DND-41 (cell line): ENCODE measurements at regions not wholly inside any gene's neighbourhood (a gene's known extent, or its start where the extent isn't known, plus 50 kb on each side); places are given as distances from the start of the nearest gene placed in this dataset.

Experiments used
- ATAC-seq: fragments of 200-7000 bp; cut with Tn5 transposase; 3 replicates; pipeline ENCODE4 v1.9.1; 2021; ENCODE audit warnings: low read depth; ENCODE audit not compliant: insufficient read depth
- DNase-seq: peaks from one replicate; pipeline ENCODE4 v3.0.0-alpha.2; 2020
- H2AFZ ChIP-seq: 2 replicates; pipeline ENCODE4 v1.6.0; 2012; ENCODE audit warnings: low read depth, low read length
- H3K27ac ChIP-seq: 2 replicates; pipeline ENCODE4 v1.5.1; 2012; ENCODE audit warnings: low read length, inconsistent platforms
- H3K27me3 ChIP-seq: fragments of 200-600 bp; sonication (generic); 2 replicates; pipeline ENCODE4 v1.6.0; 2012; ENCODE audit warnings: low read length, mild to moderate bottlenecking, inconsistent platforms; ENCODE audit not compliant: insufficient read depth, poor library complexity
- H3K36me3 ChIP-seq: 2 replicates; pipeline ENCODE4 v1.5.1; 2012; ENCODE audit warnings: low read length, inconsistent platforms; ENCODE audit not compliant: insufficient read depth
- H3K4me1 ChIP-seq: 2 replicates; pipeline ENCODE4 v1.5.1; 2012; ENCODE audit warnings: mild to moderate bottlenecking, low read length; ENCODE audit not compliant: insufficient read depth
- H3K4me2 ChIP-seq: 2 replicates; pipeline ENCODE4 v1.6.0; 2012; ENCODE audit warnings: mild to moderate bottlenecking, moderate library complexity, low read length, inconsistent platforms; ENCODE audit not compliant: insufficient read depth
- H3K4me3 ChIP-seq, 2 experiments: fragments of 200-600 bp in 1 of 2; shearing (Covaris generic) in 1 of 2; 2 replicates each; pipeline ENCODE4 v1.5.1; 2012 to 2016; ENCODE audit warnings: inconsistent platforms in 2 of 2, low read length in 2 of 2, mild to moderate bottlenecking in 2 of 2, low read depth in 1 of 2, moderate library complexity in 1 of 2
- H3K79me2 ChIP-seq: 2 replicates; pipeline ENCODE4 v1.6.0; 2012; ENCODE audit warnings: low read length, inconsistent platforms; ENCODE audit not compliant: insufficient read depth
- H3K9ac ChIP-seq: 2 replicates; pipeline ENCODE4 v1.6.0; 2012; ENCODE audit warnings: low read depth, mild to moderate bottlenecking, inconsistent platforms, low read length, moderate library complexity
- H3K9me3 ChIP-seq: 2 replicates; pipeline ENCODE4 v1.5.1; 2012; ENCODE audit warnings: low read length, moderate library complexity, mild to moderate bottlenecking, inconsistent platforms; ENCODE audit not compliant: insufficient read depth, severe bottlenecking
- H4K20me1 ChIP-seq: 2 replicates; pipeline ENCODE4 v1.6.0; 2012; ENCODE audit warnings: low read length; ENCODE audit not compliant: insufficient read depth
- EZH2 ChIP-seq: IDR thresholded peaks from 3 replicates; pipeline ENCODE4 v1.6.1; 2012; ENCODE audit warnings: borderline replicate concordance, low read depth, mild to moderate bottlenecking, moderate library complexity, low read length, inconsistent platforms; ENCODE audit not compliant: severe bottlenecking
- TF ChIP-seq, protein P1 (sequence below): IDR thresholded peaks from 2 replicates; pipeline ENCODE4 v1.5.1; 2012; ENCODE audit warnings: borderline replicate concordance, low read length, moderate library complexity, mild to moderate bottlenecking; ENCODE audit not compliant: poor library complexity, severe bottlenecking; ENCODE audit errors: extremely low read depth

DNA sequence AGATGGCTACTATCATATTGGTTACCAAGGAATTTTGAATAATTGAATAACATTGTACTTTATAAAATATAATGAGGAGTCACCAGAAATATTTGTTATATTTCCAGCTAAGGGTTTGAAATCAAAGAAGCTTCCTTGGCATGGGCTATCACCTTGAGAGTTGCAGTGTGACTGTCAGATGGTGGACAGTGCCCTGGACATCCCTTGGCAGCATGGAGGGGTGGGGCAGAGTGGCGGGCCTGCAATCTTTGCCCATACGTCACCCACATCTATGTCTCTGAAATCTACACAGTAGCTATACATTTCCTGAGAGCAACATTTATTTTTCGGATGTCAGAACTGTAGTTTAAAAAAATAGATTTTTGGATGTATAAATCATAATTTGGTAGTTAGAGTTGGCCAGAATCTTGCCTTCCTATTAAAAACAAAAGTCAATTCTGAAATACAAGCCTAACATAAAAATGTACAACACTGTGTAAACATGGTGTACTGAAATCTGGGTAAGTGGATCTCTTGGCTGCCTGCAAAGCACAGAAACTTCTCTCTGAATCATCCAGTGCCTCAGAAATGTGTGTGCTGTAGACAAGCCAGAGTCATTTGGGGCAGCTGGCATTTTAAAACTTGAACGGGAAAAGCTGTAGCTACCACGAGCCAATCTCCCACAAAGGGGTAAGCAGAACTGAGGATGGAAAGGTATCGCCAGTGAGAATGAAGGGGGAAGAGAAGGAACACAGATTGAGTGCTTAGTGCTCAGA is 124.2 kb upstream of the ARHGAP28 start:
- H3K9ac ChIP-seq, result no peak overlapping the region
- H3K4me2 ChIP-seq, result no peak overlapping the region
- no peaks in the 10 kb centered on the region for H3K36me3 ChIP-seq
- no peak overlapping the region for H3K27ac ChIP-seq
- no peaks in the 10 kb centered on the region for H4K20me1 ChIP-seq
- TF ChIP-seq EZH2, result no peak
- TF ChIP-seq, protein P1, sequence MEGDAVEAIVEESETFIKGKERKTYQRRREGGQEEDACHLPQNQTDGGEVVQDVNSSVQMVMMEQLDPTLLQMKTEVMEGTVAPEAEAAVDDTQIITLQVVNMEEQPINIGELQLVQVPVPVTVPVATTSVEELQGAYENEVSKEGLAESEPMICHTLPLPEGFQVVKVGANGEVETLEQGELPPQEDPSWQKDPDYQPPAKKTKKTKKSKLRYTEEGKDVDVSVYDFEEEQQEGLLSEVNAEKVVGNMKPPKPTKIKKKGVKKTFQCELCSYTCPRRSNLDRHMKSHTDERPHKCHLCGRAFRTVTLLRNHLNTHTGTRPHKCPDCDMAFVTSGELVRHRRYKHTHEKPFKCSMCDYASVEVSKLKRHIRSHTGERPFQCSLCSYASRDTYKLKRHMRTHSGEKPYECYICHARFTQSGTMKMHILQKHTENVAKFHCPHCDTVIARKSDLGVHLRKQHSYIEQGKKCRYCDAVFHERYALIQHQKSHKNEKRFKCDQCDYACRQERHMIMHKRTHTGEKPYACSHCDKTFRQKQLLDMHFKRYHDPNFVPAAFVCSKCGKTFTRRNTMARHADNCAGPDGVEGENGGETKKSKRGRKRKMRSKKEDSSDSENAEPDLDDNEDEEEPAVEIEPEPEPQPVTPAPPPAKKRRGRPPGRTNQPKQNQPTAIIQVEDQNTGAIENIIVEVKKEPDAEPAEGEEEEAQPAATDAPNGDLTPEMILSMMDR, result no peak
- no peaks in the 10 kb centered on the region for H3K4me1 ChIP-seq
- no peaks in the 10 kb centered on the region for H3K27me3 ChIP-seq
- H3K79me2 ChIP-seq, result no peaks in the 10 kb centered on the region
- no peak overlapping the region for H3K4me3 ChIP-seq
- no peak for ATAC-seq
- no peak overlapping the region for H2AFZ ChIP-seq
- H3K9me3 ChIP-seq, result no peaks in the 10 kb centered on the region
- DNase-seq, result no peak

DNA sequence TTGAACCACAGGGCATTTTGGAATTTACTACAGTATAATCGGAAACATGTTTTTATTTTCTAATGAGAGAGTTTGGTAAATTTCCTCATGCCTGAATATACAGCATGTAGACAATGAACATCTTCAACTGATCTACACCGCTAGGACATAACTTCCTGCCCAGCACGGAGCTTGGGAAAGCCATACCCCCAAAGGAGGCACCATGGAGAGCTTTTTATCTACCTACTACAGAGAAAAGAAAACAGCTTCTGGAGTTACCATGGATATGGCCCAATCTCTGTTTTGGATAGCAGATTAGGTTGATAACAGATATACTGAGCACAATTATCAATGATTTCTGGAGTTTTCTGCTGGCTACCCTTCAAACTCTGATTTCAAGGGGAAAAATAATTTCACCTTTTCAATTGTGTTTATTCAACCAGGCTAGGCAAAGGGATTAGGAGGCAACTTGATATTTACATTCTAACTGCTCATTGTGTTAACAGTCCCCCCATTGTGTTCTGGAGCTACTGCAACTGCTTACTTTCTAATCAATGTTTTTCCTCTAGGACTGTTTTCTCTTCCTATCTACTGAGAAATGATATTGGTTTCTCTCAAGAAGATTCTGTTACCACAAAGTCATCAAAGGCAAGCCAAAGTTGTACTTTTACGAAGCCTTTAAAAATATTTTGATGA is 123.0 kb upstream of the ARHGAP28 start:
- DNase-seq, result no peak
- no peaks in the 10 kb centered on the region for H3K79me2 ChIP-seq
- H3K9ac ChIP-seq, result no peak overlapping the region
- H3K27me3 ChIP-seq, result no peaks in the 10 kb centered on the region
- H3K4me3 ChIP-seq, result no peak overlapping the region
- no peak for ATAC-seq
- no peaks in the 10 kb centered on the region for H3K4me1 ChIP-seq
- no peak overlapping the region for H2AFZ ChIP-seq
- no peaks in the 10 kb centered on the region for H3K9me3 ChIP-seq
- no peak for TF ChIP-seq EZH2
- TF ChIP-seq, protein P1, result no peak
- H3K36me3 ChIP-seq, result no peaks in the 10 kb centered on the region
- no peak overlapping the region for H3K27ac ChIP-seq
- H3K4me2 ChIP-seq, result no peak overlapping the region
- no peaks in the 10 kb centered on the region for H4K20me1 ChIP-seq

DNA sequence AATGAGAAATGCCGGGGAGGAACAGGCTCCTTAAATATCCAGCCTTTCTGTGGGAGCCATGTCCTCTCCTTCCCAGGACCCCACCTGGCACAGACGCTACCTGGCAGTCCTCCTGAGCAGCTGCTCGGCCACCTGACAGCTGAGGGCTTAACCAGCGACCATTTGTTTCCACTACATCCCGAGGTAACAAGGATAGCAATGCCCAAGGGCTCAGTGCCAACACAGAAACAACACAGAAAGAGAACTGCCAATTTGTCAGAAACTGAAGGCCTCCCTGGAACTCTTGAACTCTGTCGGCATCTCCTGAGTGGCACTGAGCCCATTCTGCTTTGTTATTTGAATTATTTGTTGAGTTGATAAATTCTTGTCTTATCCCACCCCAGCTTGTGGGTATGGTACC is 122.2 kb upstream of the ARHGAP28 start:
- Histone ChIP-seq H2AFZ (no peak overlapping the region), H3K27me3 (no peaks in the 10 kb centered on the region), H3K79me2 (no peaks in the 10 kb centered on the region), H3K4me1 (no peaks in the 10 kb centered on the region), H3K4me2 (no peak overlapping the region), H3K36me3 (no peaks in the 10 kb centered on the region), H4K20me1 (no peaks in the 10 kb centered on the region), H3K9ac (no peak overlapping the region), H3K4me3 (no peak overlapping the region), H3K9me3 (peaks cover 4% of the 10 kb centered on the region), H3K27ac (no peak overlapping the region)
- no peak for ATAC-seq
- DNase-seq, result no peak
- no peak for TF ChIP-seq EZH2
- TF ChIP-seq, protein P1, result no peak
